ENCODE measurements at regions not wholly inside any gene's neighbourhood (a gene's known extent, or its start where the extent isn't known, plus 50 kb on each side); places are given as distances from the start of the nearest gene placed in this dataset.

DNA sequence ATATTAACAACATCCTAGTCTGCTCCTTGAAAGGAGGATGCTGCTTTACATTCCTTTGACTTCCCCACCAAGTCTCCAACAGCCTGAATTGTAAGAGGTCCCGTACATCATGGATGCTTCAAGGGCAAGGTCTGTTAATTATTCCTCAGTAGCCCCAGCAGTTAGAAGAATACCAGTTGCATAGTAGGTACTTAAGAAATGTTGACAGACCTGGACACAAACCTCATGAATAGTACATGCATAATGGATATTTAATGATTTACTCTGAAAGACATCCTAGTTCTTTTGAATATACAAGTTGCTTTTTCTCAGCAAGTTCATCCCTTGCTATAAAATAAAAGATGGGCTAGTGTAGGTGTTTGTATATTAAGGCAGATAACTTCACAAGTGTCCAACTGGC is 112.1 kb upstream of the DPYD start:
- Histone ChIP-seq H3K4me3 (replicated peaks; ENCODE audit: insufficient read depth, low read length) (no peak overlapping the region), H3K27me3 (ENCODE audit: insufficient read depth, poor library complexity, severe bottlenecking) (no peaks in the 10 kb centered on the region), H3K27ac (replicated peaks) (no peak overlapping the region)
- no peak for TF ChIP-seq POLR2AphosphoS5 (IDR thresholded peaks at IDR 0.05; ENCODE audit: low read depth)
- TF ChIP-seq, protein P1, sequence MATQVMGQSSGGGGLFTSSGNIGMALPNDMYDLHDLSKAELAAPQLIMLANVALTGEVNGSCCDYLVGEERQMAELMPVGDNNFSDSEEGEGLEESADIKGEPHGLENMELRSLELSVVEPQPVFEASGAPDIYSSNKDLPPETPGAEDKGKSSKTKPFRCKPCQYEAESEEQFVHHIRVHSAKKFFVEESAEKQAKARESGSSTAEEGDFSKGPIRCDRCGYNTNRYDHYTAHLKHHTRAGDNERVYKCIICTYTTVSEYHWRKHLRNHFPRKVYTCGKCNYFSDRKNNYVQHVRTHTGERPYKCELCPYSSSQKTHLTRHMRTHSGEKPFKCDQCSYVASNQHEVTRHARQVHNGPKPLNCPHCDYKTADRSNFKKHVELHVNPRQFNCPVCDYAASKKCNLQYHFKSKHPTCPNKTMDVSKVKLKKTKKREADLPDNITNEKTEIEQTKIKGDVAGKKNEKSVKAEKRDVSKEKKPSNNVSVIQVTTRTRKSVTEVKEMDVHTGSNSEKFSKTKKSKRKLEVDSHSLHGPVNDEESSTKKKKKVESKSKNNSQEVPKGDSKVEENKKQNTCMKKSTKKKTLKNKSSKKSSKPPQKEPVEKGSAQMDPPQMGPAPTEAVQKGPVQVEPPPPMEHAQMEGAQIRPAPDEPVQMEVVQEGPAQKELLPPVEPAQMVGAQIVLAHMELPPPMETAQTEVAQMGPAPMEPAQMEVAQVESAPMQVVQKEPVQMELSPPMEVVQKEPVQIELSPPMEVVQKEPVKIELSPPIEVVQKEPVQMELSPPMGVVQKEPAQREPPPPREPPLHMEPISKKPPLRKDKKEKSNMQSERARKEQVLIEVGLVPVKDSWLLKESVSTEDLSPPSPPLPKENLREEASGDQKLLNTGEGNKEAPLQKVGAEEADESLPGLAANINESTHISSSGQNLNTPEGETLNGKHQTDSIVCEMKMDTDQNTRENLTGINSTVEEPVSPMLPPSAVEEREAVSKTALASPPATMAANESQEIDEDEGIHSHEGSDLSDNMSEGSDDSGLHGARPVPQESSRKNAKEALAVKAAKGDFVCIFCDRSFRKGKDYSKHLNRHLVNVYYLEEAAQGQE (IDR thresholded peaks at IDR 0.05; ENCODE audit: insufficient replicate concordance, low read depth) = no peak
- TF ChIP-seq GABPA (IDR thresholded peaks at IDR 0.05; ENCODE audit: low read depth) = no peak
- TF ChIP-seq SPI1 (IDR thresholded peaks at IDR 0.05; ENCODE audit: borderline replicate concordance, low read depth) = no peak
- no peak for TF ChIP-seq CTCF (IDR thresholded peaks at IDR 0.05; ENCODE audit: insufficient read depth, low read length)
- DNase-seq (ENCODE audit: low read depth in 1 of 2, low spot score in 1 of 2) = no peak

GRCh38 chr1:98030976-98031375 is 110.1 kb upstream of the DPYD start:
- no peak for DNase-seq (ENCODE audit: low read depth in 1 of 2, low spot score in 1 of 2)
- H3K4me3 ChIP-seq (replicated peaks; ENCODE audit: insufficient read depth, low read length) = no peak overlapping the region
- no peaks in the 10 kb centered on the region for H3K27me3 ChIP-seq (ENCODE audit: insufficient read depth, poor library complexity, severe bottlenecking)
- TF ChIP-seq, protein P1 (IDR thresholded peaks at IDR 0.05; ENCODE audit: insufficient replicate concordance, low read depth) = no peak
- no peak for TF ChIP-seq CTCF (IDR thresholded peaks at IDR 0.05; ENCODE audit: insufficient read depth, low read length)
- no peak for TF ChIP-seq GABPA (IDR thresholded peaks at IDR 0.05; ENCODE audit: low read depth)
- TF ChIP-seq SPI1 (IDR thresholded peaks at IDR 0.05; ENCODE audit: borderline replicate concordance, low read depth) = no peak
- TF ChIP-seq POLR2AphosphoS5 (IDR thresholded peaks at IDR 0.05; ENCODE audit: low read depth) = no peak
- no peak overlapping the region for H3K27ac ChIP-seq (replicated peaks)

- DNase-seq (ENCODE audit: low read depth in 1 of 2, low spot score in 1 of 2) = no peak
- no peak overlapping the region for H3K4me3 ChIP-seq (replicated peaks; ENCODE audit: insufficient read depth, low read length)
- H3K27ac ChIP-seq (replicated peaks) = no peak overlapping the region
- TF ChIP-seq, protein P1 (IDR thresholded peaks at IDR 0.05; ENCODE audit: insufficient replicate concordance, low read depth) = no peak
- TF ChIP-seq CTCF (IDR thresholded peaks at IDR 0.05; ENCODE audit: insufficient read depth, low read length) (no peak), SPI1 (IDR thresholded peaks at IDR 0.05; ENCODE audit: borderline replicate concordance, low read depth) (no peak)
- H3K27me3 ChIP-seq (ENCODE audit: insufficient read depth, poor library complexity, severe bottlenecking) = no peaks in the 10 kb centered on the region
These were observed 109.6 kb upstream of the DPYD start for GRCh38 chr1:98030483-98030882.
